CD14-positive monocyte (primary cell): ENCODE measurements at regions not wholly inside any gene's neighbourhood (a gene's known extent, or its start where the extent isn't known, plus 50 kb on each side); places are given as distances from the start of the nearest gene placed in this dataset.

Source experiments
- DNase-seq, 3 donors: peaks; one replicate each; pipeline ENCODE4 v3.0.0-alpha.2; 2011 to 2022
- H2AFZ ChIP-seq: 2 replicates; pipeline ENCODE4 v1.6.0; 2012; ENCODE audit warnings: mild to moderate bottlenecking, low read depth, low read length, inconsistent platforms; ENCODE audit not compliant: insufficient read depth, poor library complexity, severe bottlenecking
- H3K27ac ChIP-seq, 2 donors: 1 replicate in 1 of 2; 2 replicates in 1 of 2; pipeline ENCODE4 v1.5.1; 2012 to 2013; ENCODE audit warnings: low read length in 2 of 2, control low read depth in 1 of 2, inconsistent platforms in 1 of 2, low read depth in 1 of 2, mild to moderate bottlenecking in 1 of 2
- H3K27me3 ChIP-seq, 2 donors: one replicate each; pipeline versions ENCODE4 v1.6.0 to v1.6.1; 2011 to 2013; ENCODE audit warnings: low read length in 2 of 2; ENCODE audit not compliant: control insufficient read depth in 2 of 2, insufficient read depth in 2 of 2
- H3K36me3 ChIP-seq, 2 donors: replicated peaks in 1 of 2; 1 replicate in 1 of 2; 2 replicates in 1 of 2; pipeline versions ENCODE4 v1.5.1 to v1.6.1; 2012 to 2013; ENCODE audit warnings: low read length in 2 of 2, control low read depth in 1 of 2, inconsistent platforms in 1 of 2, mild to moderate bottlenecking in 1 of 2; ENCODE audit not compliant: insufficient read depth in 2 of 2, control insufficient read depth in 1 of 2
- H3K4me1 ChIP-seq, 2 donors: 1 replicate in 1 of 2; 2 replicates in 1 of 2; pipeline versions ENCODE4 v1.5.1 to v1.6.1; 2012 to 2013; ENCODE audit warnings: low read length in 2 of 2, control low read depth in 1 of 2, inconsistent platforms in 1 of 2, mild to moderate bottlenecking in 1 of 2, moderate library complexity in 1 of 2; ENCODE audit not compliant: insufficient read depth in 2 of 2, control insufficient read depth in 1 of 2
- H3K4me2 ChIP-seq: replicated peaks from 2 replicates; pipeline ENCODE3; 2012; ENCODE audit warnings: low read length, moderate library complexity, mild to moderate bottlenecking; ENCODE audit not compliant: poor library complexity, severe bottlenecking; ENCODE audit errors: extremely low read depth
- H3K4me3 ChIP-seq, 3 experiments: fragments of 200-600 bp in 1 of 3; sonication (generic) in 1 of 3; replicated peaks in 1 of 3; 1 replicate in 2 of 3; 2 replicates in 1 of 3; pipeline ENCODE4 v1.5.1; 2011 to 2013; ENCODE audit warnings: low read length in 3 of 3, mild to moderate bottlenecking in 3 of 3, control low read depth in 2 of 3, low read depth in 2 of 3, inconsistent platforms in 1 of 3, moderate library complexity in 1 of 3
- H3K79me2 ChIP-seq: 2 replicates; pipeline ENCODE4 v1.6.0; 2012; ENCODE audit warnings: mild to moderate bottlenecking, control low read depth, inconsistent platforms, low read length, moderate library complexity; ENCODE audit not compliant: insufficient read depth
- H3K9ac ChIP-seq: 2 replicates; pipeline ENCODE4 v1.6.0; 2017; ENCODE audit warnings: low read length, mild to moderate bottlenecking; ENCODE audit not compliant: insufficient read depth, poor library complexity, severe bottlenecking
- H3K9me3 ChIP-seq, 2 donors: replicated peaks in 1 of 2; 1 replicate in 1 of 2; 2 replicates in 1 of 2; pipeline versions ENCODE4 v1.5.1 to v1.6.1; 2012 to 2013; ENCODE audit warnings: low read length in 2 of 2, control low read depth in 1 of 2; ENCODE audit not compliant: control insufficient read depth in 1 of 2, insufficient read depth in 1 of 2
- H4K20me1 ChIP-seq: 2 replicates; pipeline ENCODE4 v1.6.0; 2012; ENCODE audit warnings: mild to moderate bottlenecking, low read length, control low read depth, moderate library complexity; ENCODE audit not compliant: insufficient read depth
- H3K27ac Mint-ChIP-seq, 7 donors: one replicate each; pipeline ENCODE4 v1.8.0; 2020; ENCODE audit warnings: mild to moderate bottlenecking in 7 of 7, mixed read lengths in 7 of 7, moderate library complexity in 6 of 7, inconsistent platforms in 2 of 7
- H3K27me3 Mint-ChIP-seq, 3 donors: one replicate each; pipeline ENCODE4 v1.8.0; 2021 to 2022; ENCODE audit warnings: low read depth in 3 of 3, mild to moderate bottlenecking in 3 of 3, mixed read lengths in 3 of 3, moderate library complexity in 3 of 3, inconsistent platforms in 1 of 3
- H3K36me3 Mint-ChIP-seq, 2 donors: one replicate each; pipeline ENCODE4 v1.8.0; 2020; ENCODE audit warnings: mixed read lengths in 2 of 2, inconsistent platforms in 1 of 2, mild to moderate bottlenecking in 1 of 2
- H3K4me1 Mint-ChIP-seq: one replicate; pipeline ENCODE4 v1.8.0; 2020; ENCODE audit warnings: mild to moderate bottlenecking, mixed read lengths
- H3K4me3 Mint-ChIP-seq, 2 donors: one replicate each; pipeline ENCODE4 v1.8.0; 2020; ENCODE audit warnings: mild to moderate bottlenecking in 2 of 2, mixed read lengths in 2 of 2, moderate library complexity in 1 of 2
- H3K9me3 Mint-ChIP-seq, 7 donors: one replicate each; pipeline ENCODE4 v1.8.0; 2020 to 2022; ENCODE audit warnings: mixed read lengths in 7 of 7, mild to moderate bottlenecking in 6 of 7, moderate library complexity in 6 of 7, inconsistent platforms in 2 of 7
- WGBS: methylation state at CpG from one replicate; pipeline ENCODE4 v1.1.5; 2013; ENCODE audit warnings: missing lambda C conversion rate; ENCODE audit not compliant: insufficient coverage; 5-methylcytosine and 5-hydroxymethylcytosine counted together
- intact Hi-C, 2 donors: fragments of 100-400 bp; cut with micrococcal nuclease; formaldehyde crosslinking; loops; one replicate each; pipeline versions ENCODE4 v1.15.0 to v1.15.1; 2023
- TF ChIP-seq, protein P1 (sequence below): fragments of 200-600 bp; IDR thresholded peaks from one replicate; pipeline ENCODE4 v1.8.0; 2022; ENCODE audit warnings: antibody characterized with exemption, mild to moderate bottlenecking

DNA sequence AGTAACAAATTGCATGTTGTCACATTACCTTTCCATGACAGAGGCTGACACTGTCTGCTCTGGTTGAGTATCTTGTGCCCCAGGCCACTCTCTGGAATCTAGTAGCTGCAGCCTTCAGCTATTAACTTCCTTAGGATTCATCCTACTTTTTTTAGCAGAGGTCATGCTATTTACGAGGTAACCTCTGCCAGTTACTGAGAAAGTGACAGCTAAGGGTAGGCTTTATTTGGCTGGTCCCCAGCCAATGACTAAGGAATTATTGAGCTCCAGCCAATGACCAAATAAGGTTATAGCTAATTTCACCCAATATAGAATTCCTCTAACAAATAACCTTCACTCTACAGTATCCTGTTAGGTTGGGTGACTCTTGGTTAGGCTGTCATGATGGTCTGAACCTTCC, 1361.7 kb downstream of the XPNPEP1 start:
- no peaks in the 10 kb centered on the region for H3K27me3 ChIP-seq
- intact Hi-C loops = no loop called here
- Mint-ChIP-seq H3K27ac (no peak overlapping the region), H3K9me3 (peaks cover 0 to 7% (median 1%) of the 10 kb centered on the region in 7 donors), H3K27me3 (peaks cover 0 to 4% (median 0%) of the 10 kb centered on the region in 3 donors), H3K36me3 (no peaks in the 10 kb centered on the region), H3K4me3 (no peak overlapping the region), H3K4me1 (no peaks in the 10 kb centered on the region)
- no peaks in the 10 kb centered on the region for H3K36me3 ChIP-seq
- H3K9me3 ChIP-seq = peaks cover 0 to 6% of the 10 kb centered on the region in 2 donors
- no peak overlapping the region for H3K9ac ChIP-seq
- H3K4me1 ChIP-seq = no peaks in the 10 kb centered on the region
- no peak overlapping the region for H3K4me3 ChIP-seq
- no peak for DNase-seq
- H3K4me2 ChIP-seq = no peak overlapping the region
- no CpG with 5 or more reads among the region's 1 CpG for WGBS
- no peak overlapping the region for H2AFZ ChIP-seq
- no peak overlapping the region for H3K27ac ChIP-seq
- TF ChIP-seq, protein P1, sequence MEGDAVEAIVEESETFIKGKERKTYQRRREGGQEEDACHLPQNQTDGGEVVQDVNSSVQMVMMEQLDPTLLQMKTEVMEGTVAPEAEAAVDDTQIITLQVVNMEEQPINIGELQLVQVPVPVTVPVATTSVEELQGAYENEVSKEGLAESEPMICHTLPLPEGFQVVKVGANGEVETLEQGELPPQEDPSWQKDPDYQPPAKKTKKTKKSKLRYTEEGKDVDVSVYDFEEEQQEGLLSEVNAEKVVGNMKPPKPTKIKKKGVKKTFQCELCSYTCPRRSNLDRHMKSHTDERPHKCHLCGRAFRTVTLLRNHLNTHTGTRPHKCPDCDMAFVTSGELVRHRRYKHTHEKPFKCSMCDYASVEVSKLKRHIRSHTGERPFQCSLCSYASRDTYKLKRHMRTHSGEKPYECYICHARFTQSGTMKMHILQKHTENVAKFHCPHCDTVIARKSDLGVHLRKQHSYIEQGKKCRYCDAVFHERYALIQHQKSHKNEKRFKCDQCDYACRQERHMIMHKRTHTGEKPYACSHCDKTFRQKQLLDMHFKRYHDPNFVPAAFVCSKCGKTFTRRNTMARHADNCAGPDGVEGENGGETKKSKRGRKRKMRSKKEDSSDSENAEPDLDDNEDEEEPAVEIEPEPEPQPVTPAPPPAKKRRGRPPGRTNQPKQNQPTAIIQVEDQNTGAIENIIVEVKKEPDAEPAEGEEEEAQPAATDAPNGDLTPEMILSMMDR = no peak
- no peaks in the 10 kb centered on the region for H4K20me1 ChIP-seq
- H3K79me2 ChIP-seq = no peaks in the 10 kb centered on the region

DNA sequence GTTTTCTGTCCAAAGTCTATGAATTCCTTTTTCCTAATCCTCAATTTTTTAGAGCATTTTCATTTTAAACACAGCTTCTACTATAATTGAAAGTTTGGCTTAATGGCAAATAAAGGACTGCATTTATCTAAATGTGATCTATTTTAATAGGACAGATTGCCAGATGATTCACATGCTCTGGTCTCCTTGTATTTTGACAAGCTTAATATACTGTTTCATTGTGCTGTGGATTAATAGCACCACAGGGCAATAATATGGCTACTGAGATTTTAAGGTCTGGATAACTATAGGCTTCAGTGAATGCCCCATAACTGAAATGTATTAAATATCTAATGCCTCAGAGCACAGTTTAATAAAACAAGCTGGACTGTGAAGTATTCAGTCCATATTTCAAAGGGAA, 1362.8 kb downstream of the XPNPEP1 start:
- no peaks in the 10 kb centered on the region for H4K20me1 ChIP-seq

More for the DNA sequence above, 1362.8 kb downstream of the XPNPEP1 start:
- Histone ChIP-seq H3K4me1 (no peaks in the 10 kb centered on the region), H3K79me2 (no peaks in the 10 kb centered on the region), H3K27me3 (no peaks in the 10 kb centered on the region), H3K4me3 (no peak overlapping the region), H3K9me3 (peaks cover 0 to 3% of the 10 kb centered on the region in 2 donors), H3K9ac (no peak overlapping the region), H3K36me3 (no peaks in the 10 kb centered on the region), H3K4me2 (no peak overlapping the region), H2AFZ (no peak overlapping the region), H3K27ac (no peak overlapping the region)
- no peaks in the 10 kb centered on the region for H3K36me3 Mint-ChIP-seq
- no peak overlapping the region for H3K27ac Mint-ChIP-seq
- H3K4me3 Mint-ChIP-seq = no peak overlapping the region
- H3K27me3 Mint-ChIP-seq = peaks cover 0 to 4% (median 0%) of the 10 kb centered on the region in 3 donors
- intact Hi-C loops = no loop called here
- DNase-seq = no peak
- no peaks in the 10 kb centered on the region for H3K4me1 Mint-ChIP-seq
- peaks cover 0 to 2% (median 0%) of the 10 kb centered on the region in 7 donors for H3K9me3 Mint-ChIP-seq
- TF ChIP-seq, protein P1 = no peak
